Lower lobe of right lung (tissue), 2 donors: ENCODE measurements at regions not wholly inside any gene's neighbourhood (a gene's known extent, or its start where the extent isn't known, plus 50 kb on each side); places are given as distances from the start of the nearest gene placed in this dataset.

Source experiments
- ATAC-seq, 2 donors: fragments of 200-7000 bp; cut with Tn5 transposase; one replicate each; pipeline ENCODE4 v1.9.1; 2020 to 2022; ENCODE audit warnings: mild to moderate bottlenecking in 2 of 2, moderate library complexity in 2 of 2
- DNase-seq: peaks from one replicate; pipeline ENCODE4 v3.0.0-alpha.2; 2020
- H3K27ac ChIP-seq: fragments of 200-600 bp; one replicate; pipeline ENCODE4 v1.8.0; 2022
- H3K27me3 ChIP-seq: fragments of 200-600 bp; one replicate; pipeline ENCODE4 v1.8.0; 2022; ENCODE audit warnings: low read depth
- H3K36me3 ChIP-seq: fragments of 200-600 bp; one replicate; pipeline ENCODE4 v1.8.0; 2022; ENCODE audit warnings: mild to moderate bottlenecking
- H3K4me1 ChIP-seq: fragments of 200-600 bp; one replicate; pipeline ENCODE4 v1.8.0; 2022
- H3K4me3 ChIP-seq: fragments of 200-600 bp; one replicate; pipeline ENCODE4 v1.8.0; 2022; ENCODE audit warnings: mild to moderate bottlenecking
- H3K9me3 ChIP-seq: fragments of 200-600 bp; one replicate; pipeline ENCODE4 v1.8.0; 2022
- CTCF ChIP-seq: fragments of 200-600 bp; IDR thresholded peaks from one replicate; pipeline ENCODE4 v1.8.0; 2022; ENCODE audit warnings: antibody characterized with exemption, mild to moderate bottlenecking
- intact Hi-C: fragments of 100-400 bp; cut with DNase I; formaldehyde crosslinking; loops from one replicate; pipeline ENCODE4 v1.11.0; 2022
- donor health status: DM: no; HTN: yes; CAD: no; lungs with severe emphysema.

GRCh38 chr16:63856537-63856936, 1265.3 kb downstream of the CDH11 start:
- TF ChIP-seq CTCF, result no peak
- Histone ChIP-seq H3K9me3 (no peaks in the 10 kb centered on the region), H3K36me3 (no peaks in the 10 kb centered on the region), H3K4me3 (no peak overlapping the region), H3K27ac (no peak overlapping the region), H3K4me1 (no peaks in the 10 kb centered on the region), H3K27me3 (no peaks in the 10 kb centered on the region)
- intact Hi-C loops, result no loop called here
- ATAC-seq, result peak; percentile 90 to 95
- peak; percentile 66 for DNase-seq

GRCh38 chr16:63850979-63851378, 1270.9 kb downstream of the CDH11 start:
- H3K4me3 ChIP-seq, result no peak overlapping the region
- H3K27ac ChIP-seq, result no peak overlapping the region
- H3K27me3 ChIP-seq, result no peaks in the 10 kb centered on the region
- no peaks in the 10 kb centered on the region for H3K4me1 ChIP-seq
- H3K36me3 ChIP-seq, result no peaks in the 10 kb centered on the region
- no peak for DNase-seq
- intact Hi-C loops, result no loop called here
- no peaks in the 10 kb centered on the region for H3K9me3 ChIP-seq
- no peak for TF ChIP-seq CTCF
- no peak for ATAC-seq

GRCh38 chr16:63841271-63841670, 1280.6 kb downstream of the CDH11 start:
- no peak for DNase-seq
- Histone ChIP-seq H3K36me3 (no peaks in the 10 kb centered on the region), H3K4me1 (no peaks in the 10 kb centered on the region), H3K27ac (no peak overlapping the region), H3K9me3 (peaks cover 11% of the 10 kb centered on the region), H3K4me3 (no peak overlapping the region), H3K27me3 (no peaks in the 10 kb centered on the region)
- no peak for ATAC-seq
- intact Hi-C loops, result no loop called here
- no peak for TF ChIP-seq CTCF

- DNase-seq (no peak), ATAC-seq (no peak)
- no peak for TF ChIP-seq CTCF
- intact Hi-C loops, result no loop called here
- H3K27me3 ChIP-seq, result no peaks in the 10 kb centered on the region
- H3K36me3 ChIP-seq, result no peaks in the 10 kb centered on the region
- no peaks in the 10 kb centered on the region for H3K9me3 ChIP-seq
- no peak overlapping the region for H3K4me3 ChIP-seq
- H3K27ac ChIP-seq, result no peak overlapping the region
- no peaks in the 10 kb centered on the region for H3K4me1 ChIP-seq
These were observed 1291.8 kb downstream of the CDH11 start for GRCh38 chr16:63830061-63830460.

GRCh38 chr16:63822818-63823217, 1299.0 kb downstream of the CDH11 start:
- intact Hi-C loops, result no loop called here

More at GRCh38 chr16:63822818-63823217, 1299.0 kb downstream of the CDH11 start:
- H3K4me3 ChIP-seq, result no peak overlapping the region
- no peak overlapping the region for H3K27ac ChIP-seq
- no peak for TF ChIP-seq CTCF
- H3K36me3 ChIP-seq, result no peaks in the 10 kb centered on the region
- no peaks in the 10 kb centered on the region for H3K4me1 ChIP-seq
- no peak for ATAC-seq
- DNase-seq, result no peak
- no peaks in the 10 kb centered on the region for H3K27me3 ChIP-seq
- H3K9me3 ChIP-seq, result no peaks in the 10 kb centered on the region
